ENCODE measurements at regions not wholly inside any gene's neighbourhood (a gene's known extent, or its start where the extent isn't known, plus 50 kb on each side); places are given as distances from the start of the nearest gene placed in this dataset.

DNA sequence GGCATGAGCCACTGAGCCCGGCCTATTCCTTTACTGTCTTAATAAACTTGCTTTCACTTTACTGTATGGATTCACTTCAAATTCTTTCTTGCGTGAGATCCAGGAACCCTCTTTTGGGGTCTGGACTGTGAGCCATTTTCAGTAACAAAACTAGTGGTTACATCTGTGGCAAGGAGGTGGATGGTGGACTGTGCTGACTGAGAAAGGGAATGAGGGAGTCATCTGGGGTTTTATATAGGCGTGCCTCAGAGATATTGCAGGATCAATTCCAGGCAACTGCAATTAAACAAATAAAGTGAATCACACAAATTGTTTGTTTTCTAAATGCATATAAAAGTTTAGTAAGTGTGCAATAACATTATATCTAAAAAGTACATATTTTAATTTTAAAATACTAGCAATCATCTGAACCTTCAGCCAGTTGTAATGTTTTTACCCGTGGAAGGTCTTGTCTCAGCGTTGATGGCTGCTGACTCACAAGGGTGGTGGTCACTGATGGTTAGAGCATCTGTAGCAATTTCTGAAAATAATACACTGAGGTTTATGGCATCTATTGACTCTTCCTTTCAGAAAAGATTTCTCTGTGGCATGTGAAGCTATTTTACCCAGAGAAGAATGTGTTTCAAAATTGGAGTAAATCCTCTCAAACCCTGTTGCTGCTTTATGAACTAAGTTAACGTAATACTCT is 111.4 kb upstream of the FKBP1C start:
- TF ChIP-seq CTCF (IDR thresholded peaks at IDR 0.05; ENCODE audit: control extremely low read depth in 1 of 3, insufficient read depth in 1 of 3, low read depth in 1 of 3, low read length in 3 of 3) (no peak), POLR2AphosphoS5 (IDR thresholded peaks at IDR 0.05; ENCODE audit: low read depth, low read length) (no peak)
